ENCODE measurements at regions not wholly inside any gene's neighbourhood (a gene's known extent, or its start where the extent isn't known, plus 50 kb on each side); places are given as distances from the start of the nearest gene placed in this dataset.

DNA sequence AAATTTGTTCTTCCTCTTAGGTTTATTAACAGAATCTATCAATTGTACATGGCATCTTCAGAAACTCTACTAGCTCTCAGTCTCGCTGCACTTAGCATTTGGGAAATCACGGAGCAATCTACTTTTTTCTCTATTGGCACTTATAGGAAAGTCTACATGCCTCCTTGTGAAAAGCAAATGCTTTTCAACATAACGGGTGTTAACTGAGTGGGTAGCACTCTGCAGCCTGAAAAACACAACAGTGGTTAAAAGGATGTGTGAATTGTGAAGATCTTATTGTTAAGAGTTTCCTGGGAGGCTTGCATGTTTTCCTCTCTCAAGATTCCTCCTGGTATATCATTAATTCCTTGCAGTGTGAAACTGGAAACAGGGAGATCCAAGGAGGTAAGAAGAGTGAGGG is 204.2 kb upstream of the SESN3 start:
- TF ChIP-seq, protein P1, sequence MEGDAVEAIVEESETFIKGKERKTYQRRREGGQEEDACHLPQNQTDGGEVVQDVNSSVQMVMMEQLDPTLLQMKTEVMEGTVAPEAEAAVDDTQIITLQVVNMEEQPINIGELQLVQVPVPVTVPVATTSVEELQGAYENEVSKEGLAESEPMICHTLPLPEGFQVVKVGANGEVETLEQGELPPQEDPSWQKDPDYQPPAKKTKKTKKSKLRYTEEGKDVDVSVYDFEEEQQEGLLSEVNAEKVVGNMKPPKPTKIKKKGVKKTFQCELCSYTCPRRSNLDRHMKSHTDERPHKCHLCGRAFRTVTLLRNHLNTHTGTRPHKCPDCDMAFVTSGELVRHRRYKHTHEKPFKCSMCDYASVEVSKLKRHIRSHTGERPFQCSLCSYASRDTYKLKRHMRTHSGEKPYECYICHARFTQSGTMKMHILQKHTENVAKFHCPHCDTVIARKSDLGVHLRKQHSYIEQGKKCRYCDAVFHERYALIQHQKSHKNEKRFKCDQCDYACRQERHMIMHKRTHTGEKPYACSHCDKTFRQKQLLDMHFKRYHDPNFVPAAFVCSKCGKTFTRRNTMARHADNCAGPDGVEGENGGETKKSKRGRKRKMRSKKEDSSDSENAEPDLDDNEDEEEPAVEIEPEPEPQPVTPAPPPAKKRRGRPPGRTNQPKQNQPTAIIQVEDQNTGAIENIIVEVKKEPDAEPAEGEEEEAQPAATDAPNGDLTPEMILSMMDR (IDR thresholded peaks at IDR 0.05) = no peak
- TF ChIP-seq POLR2A (IDR thresholded peaks at IDR 0.05) (no peak), POLR2AphosphoS5 (IDR thresholded peaks at IDR 0.05; ENCODE audit: insufficient read depth in 1 of 2, low read depth in 1 of 2) (no peak)
- no peak overlapping the region for H3K27ac ChIP-seq

GRCh38 chr11:95434489-95435057 is 203.6 kb upstream of the SESN3 start:
- no peaks in the 10 kb centered on the region for H3K36me3 ChIP-seq

More for the DNA sequence above, 204.2 kb upstream of the SESN3 start:
- Histone ChIP-seq H3K4me1 (peaks cover 6% of the 10 kb centered on the region), H3K36me3 (no peaks in the 10 kb centered on the region), H3K9me3 (no peaks in the 10 kb centered on the region), H3K4me3 (no peak overlapping the region), H3K27me3 (no peaks in the 10 kb centered on the region)
- intact Hi-C loops (cut with DNase I) = no loop called here
- no peak for DNase-seq (ENCODE audit: extremely low spot score in 2 of 2)

GRCh38 chr11:95434009-95434408 is 203.0 kb upstream of the SESN3 start:
- no peaks in the 10 kb centered on the region for H3K9me3 ChIP-seq
- H3K27ac ChIP-seq = no peak overlapping the region
- no peaks in the 10 kb centered on the region for H3K27me3 ChIP-seq
- no peaks in the 10 kb centered on the region for H3K36me3 ChIP-seq
- intact Hi-C loops (cut with DNase I) = no loop called here
- H3K4me3 ChIP-seq = no peak overlapping the region
- no peak for DNase-seq (ENCODE audit: extremely low spot score in 2 of 2)
- TF ChIP-seq, protein P1 (IDR thresholded peaks at IDR 0.05) = no peak
- TF ChIP-seq POLR2A (IDR thresholded peaks at IDR 0.05) (no peak), POLR2AphosphoS5 (IDR thresholded peaks at IDR 0.05; ENCODE audit: insufficient read depth in 1 of 2, low read depth in 1 of 2) (no peak)
- peaks cover 6% of the 10 kb centered on the region for H3K4me1 ChIP-seq

More at GRCh38 chr11:95434489-95435057, 203.6 kb upstream of the SESN3 start:
- peaks cover 6% of the 10 kb centered on the region for H3K4me1 ChIP-seq
- intact Hi-C loops (cut with DNase I) = no loop called here
- no peak overlapping the region for H3K27ac ChIP-seq
- H3K4me3 ChIP-seq = no peak overlapping the region
- DNase-seq (ENCODE audit: extremely low spot score in 2 of 2) = no peak
- no peaks in the 10 kb centered on the region for H3K27me3 ChIP-seq
- TF ChIP-seq POLR2A (IDR thresholded peaks at IDR 0.05) (no peak), POLR2AphosphoS5 (IDR thresholded peaks at IDR 0.05; ENCODE audit: insufficient read depth in 1 of 2, low read depth in 1 of 2) (no peak)
- TF ChIP-seq, protein P1 (IDR thresholded peaks at IDR 0.05) = no peak
- H3K9me3 ChIP-seq = no peaks in the 10 kb centered on the region

- H3K4me3 ChIP-seq = no peak overlapping the region
- TF ChIP-seq POLR2A (IDR thresholded peaks at IDR 0.05) (no peak), POLR2AphosphoS5 (IDR thresholded peaks at IDR 0.05; ENCODE audit: insufficient read depth in 1 of 2, low read depth in 1 of 2) (no peak)
- TF ChIP-seq, protein P1 (IDR thresholded peaks at IDR 0.05) = no peak
- no peaks in the 10 kb centered on the region for H3K36me3 ChIP-seq
- no peak overlapping the region for H3K27ac ChIP-seq
- intact Hi-C loops (cut with DNase I) = no loop called here
- DNase-seq (ENCODE audit: extremely low spot score in 2 of 2) = no peak
- H3K4me1 ChIP-seq = peaks cover 6% of the 10 kb centered on the region
- no peaks in the 10 kb centered on the region for H3K27me3 ChIP-seq
- no peaks in the 10 kb centered on the region for H3K9me3 ChIP-seq
Measured at GRCh38 chr11:95432714-95433503, 201.9 kb upstream of the SESN3 start.

DNA sequence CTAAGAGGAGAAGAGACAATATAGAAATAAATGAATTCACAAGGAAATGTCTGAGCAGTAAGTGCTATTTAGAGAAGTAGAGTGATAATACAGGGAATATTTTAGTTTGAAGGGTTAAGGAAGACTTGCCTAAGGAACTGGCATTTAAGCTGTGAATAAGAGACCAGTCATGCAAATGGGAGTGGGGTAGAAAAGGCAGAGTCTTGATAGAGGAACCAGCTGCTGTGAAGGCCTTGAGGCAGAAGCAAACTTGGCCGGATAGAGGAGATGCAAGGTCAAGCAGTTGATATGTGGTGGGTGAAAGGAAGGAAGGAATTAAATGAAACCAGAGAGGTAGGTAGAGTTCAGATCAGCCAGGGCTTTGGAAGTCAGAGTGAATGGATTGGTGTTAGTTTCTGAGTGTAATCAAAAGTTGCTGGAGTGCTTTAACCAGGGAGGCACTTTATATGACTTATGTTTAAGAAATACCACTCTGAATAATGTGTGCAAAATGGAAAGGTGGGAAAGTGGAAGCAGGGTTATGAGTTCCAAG is 198.4 kb upstream of the SESN3 start:
- intact Hi-C loops (cut with DNase I) = no loop called here
- H3K4me3 ChIP-seq = no peak overlapping the region
- H3K27me3 ChIP-seq = no peaks in the 10 kb centered on the region
- TF ChIP-seq POLR2A (IDR thresholded peaks at IDR 0.05) (no peak), POLR2AphosphoS5 (IDR thresholded peaks at IDR 0.05; ENCODE audit: insufficient read depth in 1 of 2, low read depth in 1 of 2) (no peak)
- TF ChIP-seq, protein P1 (IDR thresholded peaks at IDR 0.05) = no peak
- no peak for DNase-seq (ENCODE audit: extremely low spot score in 2 of 2)
- no peaks in the 10 kb centered on the region for H3K9me3 ChIP-seq
- H3K27ac ChIP-seq = no peak overlapping the region
- no peaks in the 10 kb centered on the region for H3K4me1 ChIP-seq
- H3K36me3 ChIP-seq = no peaks in the 10 kb centered on the region
